ENCODE measurements at regions not wholly inside any gene's neighbourhood (a gene's known extent, or its start where the extent isn't known, plus 50 kb on each side); places are given as distances from the start of the nearest gene placed in this dataset.

- Mint-ChIP-seq H3K4me3 (no peak overlapping the region), H3K27ac (no peak overlapping the region), H3K4me1 (no peaks in the 10 kb centered on the region), H3K36me3 (no peaks in the 10 kb centered on the region), H3K9me3 (no peaks in the 10 kb centered on the region), H3K27me3 (no peaks in the 10 kb centered on the region)
- ATAC-seq (replicated peaks), result no peak
- DNase-seq, result no peak
Measured at GRCh38 chr6:110033101-110033500, 55.0 kb downstream of the GPR6 start.

- H3K4me3 Mint-ChIP-seq, result no peak overlapping the region
- H3K9me3 Mint-ChIP-seq, result no peaks in the 10 kb centered on the region
- peaks cover 0 to under 1% of the 10 kb centered on the region in 2 donors for H3K4me1 Mint-ChIP-seq
- DNase-seq (no peak), ATAC-seq (replicated peaks) (no peak)
- no peaks in the 10 kb centered on the region for H3K27me3 Mint-ChIP-seq
- no peak overlapping the region for H3K27ac Mint-ChIP-seq
- H3K36me3 Mint-ChIP-seq, result no peaks in the 10 kb centered on the region
Measured at GRCh38 chr6:110033749-110034666, 55.9 kb downstream of the GPR6 start.

- H3K36me3 Mint-ChIP-seq, result no peaks in the 10 kb centered on the region
- H3K27ac Mint-ChIP-seq, result no peak overlapping the region
- H3K4me1 Mint-ChIP-seq, result peaks cover 5 to 6% of the 10 kb centered on the region in 2 donors
- no peaks in the 10 kb centered on the region for H3K27me3 Mint-ChIP-seq
- DNase-seq (no peak), ATAC-seq (replicated peaks) (no peak)
- H3K4me3 Mint-ChIP-seq, result no peak overlapping the region
- no peaks in the 10 kb centered on the region for H3K9me3 Mint-ChIP-seq
Measured at GRCh38 chr6:110034667-110035036, 56.5 kb downstream of the GPR6 start.

- Mint-ChIP-seq H3K9me3 (no peaks in the 10 kb centered on the region), H3K4me1 (peaks cover 7 to 12% of the 10 kb centered on the region in 2 donors), H3K27me3 (no peaks in the 10 kb centered on the region), H3K27ac (no peak overlapping the region), H3K36me3 (no peaks in the 10 kb centered on the region), H3K4me3 (no peak overlapping the region)
- no peak for ATAC-seq (replicated peaks)
- DNase-seq, result no peak
Measured at GRCh38 chr6:110035321-110035720, 57.2 kb downstream of the GPR6 start.

GRCh38 chr6:110036408-110037302 lies 58.5 kb downstream of the GPR6 start:
- Mint-ChIP-seq H3K9me3 (no peaks in the 10 kb centered on the region), H3K27ac (no peak overlapping the region), H3K4me3 (no peak overlapping the region), H3K36me3 (no peaks in the 10 kb centered on the region), H3K27me3 (no peaks in the 10 kb centered on the region), H3K4me1 (peaks cover 7 to 12% of the 10 kb centered on the region in 2 donors)
- ATAC-seq (replicated peaks) (no peak), DNase-seq (no peak)

- Mint-ChIP-seq H3K4me1 (peaks cover 7 to 12% of the 10 kb centered on the region in 2 donors), H3K27ac (no peak overlapping the region), H3K9me3 (no peaks in the 10 kb centered on the region)
Measured at GRCh38 chr6:110037726-110038295, 59.7 kb downstream of the GPR6 start.

GRCh38 chr6:110039364-110039980 lies 61.4 kb downstream of the GPR6 start:
- H3K27ac Mint-ChIP-seq, result peak overlapping the region; percentile 95
- DNase-seq, result peak; percentile 79

More at GRCh38 chr6:110037726-110038295, 59.7 kb downstream of the GPR6 start:
- Mint-ChIP-seq H3K4me3 (no peak overlapping the region), H3K36me3 (no peaks in the 10 kb centered on the region), H3K27me3 (no peaks in the 10 kb centered on the region)
- DNase-seq (no peak), ATAC-seq (replicated peaks) (no peak)

GRCh38 chr6:110039981-110040383 lies 61.9 kb downstream of the GPR6 start:
- Mint-ChIP-seq H3K36me3 (no peaks in the 10 kb centered on the region), H3K27me3 (no peaks in the 10 kb centered on the region), H3K9me3 (no peaks in the 10 kb centered on the region), H3K27ac (peak overlapping the region; percentile 95), H3K4me3 (peak overlapping the region; percentile 89 to 95), H3K4me1 (peaks cover 11 to 24% of the 10 kb centered on the region in 2 donors)
- ATAC-seq (replicated peaks) (peak; percentile 74 to 77), DNase-seq (peak; percentile 50)

More at GRCh38 chr6:110039364-110039980, 61.4 kb downstream of the GPR6 start:
- peak overlapping the region; percentile 89 to 95 for H3K4me3 Mint-ChIP-seq
- ATAC-seq (replicated peaks), result peak; percentile 90 to 92
- no peaks in the 10 kb centered on the region for H3K9me3 Mint-ChIP-seq
- H3K4me1 Mint-ChIP-seq, result peaks cover 11 to 24% of the 10 kb centered on the region in 2 donors
- no peaks in the 10 kb centered on the region for H3K27me3 Mint-ChIP-seq
- no peaks in the 10 kb centered on the region for H3K36me3 Mint-ChIP-seq

- H3K4me3 Mint-ChIP-seq, result no peak overlapping the region
- peak overlapping the region; percentile 76 for H3K27ac Mint-ChIP-seq
- no peaks in the 10 kb centered on the region for H3K27me3 Mint-ChIP-seq
- H3K36me3 Mint-ChIP-seq, result no peaks in the 10 kb centered on the region
- ATAC-seq (replicated peaks) (no peak), DNase-seq (no peak)
- H3K9me3 Mint-ChIP-seq, result no peaks in the 10 kb centered on the region
- peaks cover 11 to 24% of the 10 kb centered on the region in 2 donors for H3K4me1 Mint-ChIP-seq
Measured at GRCh38 chr6:110040716-110041115, 62.6 kb downstream of the GPR6 start.

- no peak overlapping the region for H3K4me3 Mint-ChIP-seq
- DNase-seq, result no peak
- ATAC-seq (replicated peaks), result no peak
- H3K27ac Mint-ChIP-seq, result peak overlapping the region; percentile 76
- H3K9me3 Mint-ChIP-seq, result no peaks in the 10 kb centered on the region
- H3K36me3 Mint-ChIP-seq, result no peaks in the 10 kb centered on the region
- peaks cover 11 to 24% of the 10 kb centered on the region in 2 donors for H3K4me1 Mint-ChIP-seq
- H3K27me3 Mint-ChIP-seq, result no peaks in the 10 kb centered on the region
Measured at GRCh38 chr6:110041126-110041525, 63.0 kb downstream of the GPR6 start.

GRCh38 chr6:110041830-110042229 lies 63.7 kb downstream of the GPR6 start:
- H3K4me1 Mint-ChIP-seq, result peaks cover 11 to 24% of the 10 kb centered on the region in 2 donors
- no peaks in the 10 kb centered on the region for H3K36me3 Mint-ChIP-seq
- no peak for ATAC-seq (replicated peaks)
- H3K9me3 Mint-ChIP-seq, result no peaks in the 10 kb centered on the region
- no peaks in the 10 kb centered on the region for H3K27me3 Mint-ChIP-seq
- DNase-seq, result no peak
- H3K4me3 Mint-ChIP-seq, result no peak overlapping the region
- H3K27ac Mint-ChIP-seq, result no peak overlapping the region

GRCh38 chr6:110042670-110043296 lies 64.7 kb downstream of the GPR6 start:
- Mint-ChIP-seq H3K27me3 (no peaks in the 10 kb centered on the region), H3K27ac (no peak overlapping the region)
- no peak for ATAC-seq (replicated peaks)

GRCh38 chr6:110043366-110043994 lies 65.4 kb downstream of the GPR6 start:
- Mint-ChIP-seq H3K4me3 (no peak overlapping the region), H3K27me3 (no peaks in the 10 kb centered on the region), H3K27ac (no peak overlapping the region), H3K36me3 (no peaks in the 10 kb centered on the region), H3K4me1 (peaks cover 11 to 24% of the 10 kb centered on the region in 2 donors), H3K9me3 (no peaks in the 10 kb centered on the region)
- DNase-seq (no peak), ATAC-seq (replicated peaks) (no peak)

More at GRCh38 chr6:110042670-110043296, 64.7 kb downstream of the GPR6 start:
- no peak for DNase-seq
- H3K9me3 Mint-ChIP-seq, result no peaks in the 10 kb centered on the region
- peaks cover 11 to 24% of the 10 kb centered on the region in 2 donors for H3K4me1 Mint-ChIP-seq
- no peaks in the 10 kb centered on the region for H3K36me3 Mint-ChIP-seq
- no peak overlapping the region for H3K4me3 Mint-ChIP-seq
